Endothelial cell of umbilical vein (primary cell): ENCODE measurements at regions not wholly inside any gene's neighbourhood (a gene's known extent, or its start where the extent isn't known, plus 50 kb on each side); places are given as distances from the start of the nearest gene placed in this dataset.

Experiments
- BruUV-seq: library from RNA; stranded (reverse); fragments of 400-500 nt; replicated peaks from 2 replicates; lab custom pipeline; 2021; lab: Mats Ljungman, UMichigan
- CTCF ChIA-PET: fragments of 300-600, 350-600 bp; sonication (Branson Sonifier 250); formaldehyde crosslinking; loops from one replicate; lab custom pipeline; 2021; ENCODE audit warnings: antibody characterized with exemption, inconsistent platforms; lab: Charles Lee
- POLR2A ChIA-PET: fragments of 300-600, 350-600 bp; sonication (Branson Sonifier 250); formaldehyde crosslinking; loops from one replicate; lab custom pipeline; 2021; ENCODE audit warnings: antibody characterized with exemption, inconsistent platforms; lab: Charles Lee
- DNase-seq: peaks from one replicate; pipeline ENCODE4 v3.0.0-alpha.2; 2011; ENCODE audit warnings: low read depth, low spot score
- FAIRE-seq: peaks from 2 replicates; lab custom pipeline; 2011; peaks lifted over from hg19 to GRCh38; lab: Jason Lieb, UNC
- H2AFZ ChIP-seq: 2 replicates; pipeline ENCODE4 v1.6.0; 2012; ENCODE audit warnings: low read depth, low read length, control low read depth, inconsistent platforms
- H3K27ac ChIP-seq: 2 replicates; pipeline ENCODE4 v1.5.1; 2011; ENCODE audit warnings: low read depth, mild to moderate bottlenecking, control low read depth, low read length, moderate library complexity; ENCODE audit not compliant: insufficient read depth
- H3K27me3 ChIP-seq, 2 experiments: 2 replicates each; pipeline versions ENCODE4 v1.6.0 to v1.6.1; 2011; ENCODE audit warnings: low read length in 2 of 2, mixed read lengths in 1 of 2; ENCODE audit not compliant: control insufficient read depth in 2 of 2, insufficient read depth in 2 of 2
- H3K36me3 ChIP-seq, 2 experiments: 2 replicates in 1 of 2; 3 replicates in 1 of 2; pipeline ENCODE4 v1.5.1; 2011; ENCODE audit warnings: low read length in 2 of 2, mild to moderate bottlenecking in 1 of 2, moderate library complexity in 1 of 2; ENCODE audit not compliant: control insufficient read depth in 2 of 2, insufficient read depth in 2 of 2; ENCODE audit errors: extremely low read depth in 1 of 2
- H3K4me1 ChIP-seq: 3 replicates; pipeline ENCODE4 v1.5.1; 2011; ENCODE audit warnings: mild to moderate bottlenecking, low read length; ENCODE audit not compliant: control insufficient read depth, insufficient read depth; ENCODE audit errors: extremely low read depth
- H3K4me2 ChIP-seq: 2 replicates; pipeline ENCODE4 v1.6.1; 2011; ENCODE audit warnings: low read length, control low read depth, mixed read lengths; ENCODE audit not compliant: insufficient read depth
- H3K4me3 ChIP-seq, 3 experiments: fragments of 200-600 bp in 1 of 3; sonication (generic), shearing (Covaris generic) in 1 of 3; replicated peaks in 1 of 3; 2 replicates each; pipeline ENCODE4 v1.5.1; 2011 to 2016; ENCODE audit warnings: control low read depth in 3 of 3, low read length in 3 of 3, mild to moderate bottlenecking in 2 of 3, inconsistent platforms in 1 of 3, low read depth in 1 of 3, moderate library complexity in 1 of 3; ENCODE audit not compliant: insufficient read depth in 1 of 3
- H3K79me2 ChIP-seq: 2 replicates; pipeline ENCODE4 v1.6.0; 2012; ENCODE audit warnings: low read length, inconsistent platforms; ENCODE audit not compliant: control insufficient read depth, insufficient read depth
- H3K9ac ChIP-seq: replicated peaks from 2 replicates; pipeline ENCODE3; 2011; ENCODE audit warnings: low read length, control low read depth; ENCODE audit not compliant: insufficient read depth; ENCODE audit errors: extremely low read depth
- H3K9me1 ChIP-seq: replicated peaks from 3 replicates; pipeline ENCODE4 v1.6.0; 2011; ENCODE audit warnings: mild to moderate bottlenecking, low read length; ENCODE audit not compliant: control insufficient read depth, insufficient read depth; ENCODE audit errors: extremely low read depth
- H3K9me3 ChIP-seq: replicated peaks from 2 replicates; pipeline ENCODE4 v1.5.1; 2012; ENCODE audit warnings: low read length, inconsistent platforms; ENCODE audit not compliant: control insufficient read depth, insufficient read depth
- H4K20me1 ChIP-seq: replicated peaks from 2 replicates; pipeline ENCODE3; 2011; ENCODE audit warnings: mild to moderate bottlenecking, low read length; ENCODE audit not compliant: control insufficient read depth, insufficient read depth; ENCODE audit errors: extremely low read depth
- EZH2 ChIP-seq: IDR thresholded peaks from 2 replicates; pipeline ENCODE4 v1.6.1; 2012; ENCODE audit warnings: borderline replicate concordance, low read depth, mild to moderate bottlenecking, moderate library complexity, low read length, inconsistent platforms; ENCODE audit not compliant: severe bottlenecking
- FOS ChIP-seq: IDR thresholded peaks from 2 replicates; pipeline ENCODE4 v1.6.1; 2011; ENCODE audit warnings: mild to moderate bottlenecking, low read length, moderate library complexity, borderline replicate concordance; ENCODE audit not compliant: insufficient read depth
- GATA2 ChIP-seq: IDR thresholded peaks from 2 replicates; pipeline ENCODE4 v1.7.0; 2011; ENCODE audit warnings: low read depth, mild to moderate bottlenecking, moderate library complexity, mixed read lengths, low read length; ENCODE audit not compliant: insufficient read length, insufficient read depth
- JUN ChIP-seq: IDR thresholded peaks from 2 replicates; pipeline ENCODE4 v1.6.1; 2011; ENCODE audit warnings: borderline replicate concordance, low read depth; ENCODE audit not compliant: insufficient read length, insufficient read depth
- MYC ChIP-seq: IDR thresholded peaks from one replicate; pipeline ENCODE4 v1.6.1; 2011; ENCODE audit warnings: mild to moderate bottlenecking, low read depth, low read length
- POLR2A ChIP-seq: IDR thresholded peaks from 2 replicates; pipeline ENCODE4 v1.6.1; 2012; ENCODE audit warnings: low read depth, mild to moderate bottlenecking, control low read depth, low read length
- POLR2AphosphoS5 ChIP-seq: IDR thresholded peaks from 2 replicates; pipeline ENCODE4 v1.6.1; 2012; ENCODE audit warnings: low read depth, mild to moderate bottlenecking, control low read depth, low read length, moderate library complexity; ENCODE audit not compliant: insufficient read depth
- dilution Hi-C: fragments of 300-500 bp; cut with MboI; formaldehyde crosslinking; loops from one replicate; pipeline ENCODE4 v1.15.0; 2019; ENCODE audit warnings: low sequenced_read_pairs; ENCODE audit not compliant: extremely low pct_ligation_motif_present
- intact Hi-C: fragments of 100-400 bp; cut with micrococcal nuclease; formaldehyde crosslinking; loops from one replicate; pipeline ENCODE4 v1.10.0; 2022
- TF ChIP-seq, protein P1 (sequence below), 2 donors: IDR thresholded peaks; 1 replicate in 1 of 2; 2 replicates in 1 of 2; pipeline ENCODE4 v1.5.1; 2011; ENCODE audit warnings: low read length in 2 of 2, mild to moderate bottlenecking in 2 of 2, moderate library complexity in 2 of 2, control low read depth in 1 of 2, inconsistent platforms in 1 of 2, low read depth in 1 of 2; ENCODE audit not compliant: insufficient read depth in 1 of 2; ENCODE audit errors: extremely low read depth in 1 of 2
- TF ChIP-seq, protein P2 (sequence below): IDR thresholded peaks from 2 replicates; pipeline ENCODE4 v1.6.1; 2011; ENCODE audit not compliant: insufficient read depth, insufficient read length

- no peak overlapping the region for H3K27ac ChIP-seq
- no peaks in the 10 kb centered on the region for H3K4me1 ChIP-seq
- H3K4me2 ChIP-seq: no peak overlapping the region
- peaks cover 2% of the 10 kb centered on the region for H3K9me3 ChIP-seq
- ChIA-PET POLR2A (no interaction called here), CTCF (no interaction called here)
- no peak overlapping the region for H3K9ac ChIP-seq
- intact Hi-C loops: no loop called here
- H3K4me3 ChIP-seq: no peak overlapping the region
- no peaks in the 10 kb centered on the region for H3K79me2 ChIP-seq
- no peak for DNase-seq
- H3K9me1 ChIP-seq: no peaks in the 10 kb centered on the region
- H2AFZ ChIP-seq: no peak overlapping the region
- H3K27me3 ChIP-seq: no peaks in the 10 kb centered on the region
- no TSS peak for BruUV-seq
- no peaks in the 10 kb centered on the region for H3K36me3 ChIP-seq
- H4K20me1 ChIP-seq: no peaks in the 10 kb centered on the region
- no peak for FAIRE-seq
- TF ChIP-seq FOS (no peak), GATA2 (no peak), MYC (no peak), POLR2AphosphoS5 (no peak), POLR2A (no peak), EZH2 (no peak), JUN (no peak)
- TF ChIP-seq, protein P1, sequence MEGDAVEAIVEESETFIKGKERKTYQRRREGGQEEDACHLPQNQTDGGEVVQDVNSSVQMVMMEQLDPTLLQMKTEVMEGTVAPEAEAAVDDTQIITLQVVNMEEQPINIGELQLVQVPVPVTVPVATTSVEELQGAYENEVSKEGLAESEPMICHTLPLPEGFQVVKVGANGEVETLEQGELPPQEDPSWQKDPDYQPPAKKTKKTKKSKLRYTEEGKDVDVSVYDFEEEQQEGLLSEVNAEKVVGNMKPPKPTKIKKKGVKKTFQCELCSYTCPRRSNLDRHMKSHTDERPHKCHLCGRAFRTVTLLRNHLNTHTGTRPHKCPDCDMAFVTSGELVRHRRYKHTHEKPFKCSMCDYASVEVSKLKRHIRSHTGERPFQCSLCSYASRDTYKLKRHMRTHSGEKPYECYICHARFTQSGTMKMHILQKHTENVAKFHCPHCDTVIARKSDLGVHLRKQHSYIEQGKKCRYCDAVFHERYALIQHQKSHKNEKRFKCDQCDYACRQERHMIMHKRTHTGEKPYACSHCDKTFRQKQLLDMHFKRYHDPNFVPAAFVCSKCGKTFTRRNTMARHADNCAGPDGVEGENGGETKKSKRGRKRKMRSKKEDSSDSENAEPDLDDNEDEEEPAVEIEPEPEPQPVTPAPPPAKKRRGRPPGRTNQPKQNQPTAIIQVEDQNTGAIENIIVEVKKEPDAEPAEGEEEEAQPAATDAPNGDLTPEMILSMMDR (IDR thresholded peaks at IDR 0.05; ENCODE audit: extremely low read depth in 1 of 2, insufficient read depth in 1 of 2, low read depth in 1 of 2, low read length in 2 of 2): no peak
- TF ChIP-seq, protein P2, sequence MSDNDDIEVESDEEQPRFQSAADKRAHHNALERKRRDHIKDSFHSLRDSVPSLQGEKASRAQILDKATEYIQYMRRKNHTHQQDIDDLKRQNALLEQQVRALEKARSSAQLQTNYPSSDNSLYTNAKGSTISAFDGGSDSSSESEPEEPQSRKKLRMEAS: no peak
- dilution Hi-C loops: no loop called here
Observed at GRCh38 chr5:7050986-7051385, 337.8 kb downstream of the TENT4A start.
